ENCODE measurements at regions not wholly inside any gene's neighbourhood (a gene's known extent, or its start where the extent isn't known, plus 50 kb on each side); places are given as distances from the start of the nearest gene placed in this dataset.

DNA sequence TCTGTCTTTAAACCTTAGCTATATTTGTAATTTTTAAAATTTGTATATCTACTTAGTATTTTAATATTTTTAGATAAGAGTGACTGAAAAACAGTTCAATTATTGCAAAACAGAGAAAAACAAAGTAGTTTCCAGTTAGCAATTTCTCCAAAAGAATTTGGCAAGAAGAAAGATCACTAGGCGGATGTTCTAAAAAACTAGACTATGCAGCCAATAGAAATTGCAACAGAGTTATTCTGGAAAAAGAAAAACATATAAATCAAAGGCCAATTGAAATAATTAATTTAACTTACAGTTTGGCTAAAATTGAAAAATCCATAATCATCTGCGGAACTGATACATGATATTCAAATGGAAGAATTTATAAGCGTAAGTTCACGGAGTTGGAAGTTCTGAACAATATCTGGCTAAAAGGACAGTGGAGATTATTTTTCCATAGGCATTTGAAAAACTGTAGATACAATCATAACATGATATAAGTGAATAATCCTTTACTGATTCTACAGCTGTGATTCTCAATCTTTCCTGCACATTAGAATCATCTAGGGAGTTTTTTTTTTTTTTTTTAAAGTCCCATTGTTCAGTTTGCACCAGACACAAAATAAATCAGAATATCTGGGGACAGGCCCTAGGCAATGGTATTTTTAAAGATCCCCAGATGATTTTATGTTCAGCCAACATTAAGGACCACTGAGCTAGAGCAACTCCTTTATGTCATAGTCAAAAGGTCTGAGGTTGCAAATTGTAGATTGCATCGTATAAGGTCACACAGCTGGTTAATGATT lies 605.1 kb upstream of the DAB2 start:
- DNase-seq, result no peak

DNA sequence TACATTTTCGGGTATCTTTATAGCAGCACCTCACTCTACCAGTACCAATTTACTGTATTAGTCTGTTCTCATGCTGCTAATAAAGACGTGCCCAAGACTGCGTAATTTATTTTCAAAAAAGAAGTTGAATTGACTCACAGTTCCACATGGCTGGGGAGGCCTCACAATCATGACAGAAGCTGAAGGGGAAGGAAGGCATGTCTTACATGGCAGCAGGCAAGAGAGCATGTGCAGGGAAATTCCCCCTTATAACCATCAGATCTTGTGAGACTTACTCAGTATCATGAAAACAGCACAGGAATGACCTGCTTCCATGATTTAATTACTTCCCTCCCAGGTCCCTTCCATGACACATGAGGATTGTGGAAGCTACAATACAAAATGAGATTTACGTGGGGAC lies 602.6 kb upstream of the DAB2 start:
- DNase-seq, result no peak

DNA sequence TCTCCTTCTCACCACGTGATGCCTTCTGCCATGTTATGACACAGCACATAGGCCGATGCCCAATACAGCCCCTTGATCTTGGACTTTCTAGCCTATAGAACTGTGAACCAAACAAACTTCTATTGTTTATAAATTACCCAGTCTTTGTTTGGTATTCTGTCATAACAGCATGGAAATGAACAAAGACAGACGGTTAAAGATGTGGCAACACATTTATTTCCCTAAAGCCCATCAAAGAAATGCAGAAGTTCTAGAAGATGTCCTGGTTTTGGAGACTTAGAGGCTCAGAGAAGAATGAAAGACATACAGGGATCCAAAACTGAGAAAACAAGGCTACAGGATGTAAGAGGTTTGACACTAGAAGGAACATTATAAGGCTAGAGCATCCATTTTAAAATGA lies 600.8 kb upstream of the DAB2 start:
- DNase-seq, result no peak

DNA sequence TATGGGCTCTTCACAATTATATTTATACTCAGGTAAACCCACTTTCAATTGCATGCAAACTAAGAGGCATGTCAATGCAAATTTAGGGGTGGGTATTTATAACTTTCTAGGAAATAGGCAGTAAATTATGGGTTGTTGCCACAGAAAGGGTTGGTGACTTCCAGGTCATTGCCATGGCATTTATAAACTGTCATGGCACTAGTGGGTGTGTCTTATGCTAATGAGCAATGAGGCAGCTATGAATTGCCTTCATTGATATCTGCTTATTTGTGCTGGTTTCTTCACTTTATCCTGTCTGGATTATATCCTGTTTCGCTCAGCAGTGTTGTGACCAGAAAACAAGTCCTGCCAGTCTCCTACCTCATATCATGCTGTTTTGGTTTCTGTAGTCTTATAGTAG lies 597.3 kb upstream of the DAB2 start:
- DNase-seq, result no peak

DNA sequence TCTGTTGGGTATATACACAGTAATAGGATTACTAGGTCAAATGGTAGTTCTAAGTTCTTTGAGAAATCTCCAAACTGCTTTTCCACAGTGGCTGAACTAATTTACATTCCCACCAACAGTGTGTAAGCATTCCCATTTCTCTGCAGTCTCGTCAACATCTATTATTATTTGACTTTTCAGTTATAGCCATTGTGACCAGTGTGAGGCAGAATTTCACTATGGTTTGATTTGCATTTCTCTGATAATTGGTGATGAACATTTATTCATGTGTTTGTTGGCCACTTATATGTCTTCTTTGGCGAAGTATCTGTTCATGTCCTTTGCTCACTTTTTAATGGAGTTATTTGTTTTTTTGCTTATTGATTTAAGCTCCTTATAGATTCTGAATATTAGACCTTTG lies 596.2 kb upstream of the DAB2 start:
- no peak for DNase-seq

DNA sequence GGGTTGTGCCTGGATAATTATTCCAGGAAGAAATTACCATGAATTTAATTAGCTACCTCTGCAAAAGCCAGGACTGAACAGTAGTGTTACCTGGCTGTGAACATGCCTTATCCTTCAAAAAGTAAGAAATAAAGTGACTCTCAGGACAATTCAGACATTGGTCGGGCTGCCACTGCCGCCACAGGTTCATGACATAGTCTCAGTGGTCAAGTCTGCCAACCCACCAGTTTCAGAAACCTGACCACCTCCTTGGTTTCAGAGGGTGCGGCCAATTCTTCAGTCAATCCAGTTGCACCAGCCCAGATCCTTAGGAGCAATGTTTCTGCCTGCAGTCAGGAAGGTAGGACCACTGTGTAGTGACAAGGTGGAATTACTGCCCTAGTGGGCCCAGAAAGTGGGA lies 593.1 kb upstream of the DAB2 start:
- no peak for DNase-seq

DNA sequence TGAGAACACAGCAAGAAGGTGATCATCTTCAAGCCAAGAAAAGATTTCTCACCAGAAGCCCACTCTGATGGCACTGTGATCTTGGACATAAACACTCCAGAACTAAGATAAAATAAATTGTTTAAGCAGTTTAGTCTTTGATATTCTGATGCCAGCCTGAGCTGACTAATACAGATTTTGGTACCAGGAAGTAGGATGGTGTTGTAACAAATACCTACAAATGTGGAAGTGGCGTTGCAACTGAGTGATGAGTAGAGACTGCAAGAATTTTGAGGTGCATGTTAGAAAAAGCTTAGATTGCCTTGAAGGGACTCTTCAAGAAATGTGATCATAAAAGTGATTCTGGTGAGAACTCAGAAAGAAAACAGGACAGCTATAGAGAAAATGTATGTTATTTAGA lies 592.4 kb upstream of the DAB2 start:
- no peak for DNase-seq

DNA sequence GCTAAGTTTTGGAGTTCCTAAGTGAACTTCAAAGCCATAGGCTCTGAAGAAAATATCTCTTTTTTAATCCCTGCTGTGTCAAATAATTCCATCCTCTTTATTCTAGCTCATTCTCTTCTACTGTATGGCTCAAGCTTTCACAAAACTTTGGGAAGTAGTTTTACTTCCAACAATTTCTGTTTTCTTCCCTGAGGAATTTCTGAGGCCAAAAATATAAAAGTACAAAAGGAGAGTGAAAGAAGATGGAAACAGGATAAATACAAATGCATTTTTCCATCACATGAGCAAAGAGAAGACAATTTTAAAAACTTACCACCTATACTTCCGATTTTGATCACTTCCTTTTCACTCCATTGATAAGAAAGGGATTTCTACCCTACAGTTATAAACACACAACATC lies 585.7 kb upstream of the DAB2 start:
- DNase-seq, result no peak

DNA sequence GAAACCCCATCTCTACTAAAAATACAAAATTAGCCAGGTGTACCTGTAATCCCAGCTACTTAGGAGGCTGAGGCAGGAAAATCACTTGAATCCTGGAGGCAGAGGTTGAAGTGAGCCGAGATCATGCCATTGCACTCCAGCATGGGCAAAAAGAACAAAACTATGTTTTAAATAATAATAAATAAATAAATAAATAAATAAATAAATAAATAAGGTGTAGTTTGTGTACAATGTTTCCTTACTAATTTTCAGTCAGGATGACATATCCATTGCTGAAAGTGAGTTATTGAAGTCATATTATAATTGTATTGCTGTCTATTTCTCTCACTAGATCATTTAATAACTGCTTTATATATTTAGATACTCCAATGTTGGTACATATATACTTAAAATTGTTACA lies 581.5 kb upstream of the DAB2 start:
- DNase-seq, result no peak

DNA sequence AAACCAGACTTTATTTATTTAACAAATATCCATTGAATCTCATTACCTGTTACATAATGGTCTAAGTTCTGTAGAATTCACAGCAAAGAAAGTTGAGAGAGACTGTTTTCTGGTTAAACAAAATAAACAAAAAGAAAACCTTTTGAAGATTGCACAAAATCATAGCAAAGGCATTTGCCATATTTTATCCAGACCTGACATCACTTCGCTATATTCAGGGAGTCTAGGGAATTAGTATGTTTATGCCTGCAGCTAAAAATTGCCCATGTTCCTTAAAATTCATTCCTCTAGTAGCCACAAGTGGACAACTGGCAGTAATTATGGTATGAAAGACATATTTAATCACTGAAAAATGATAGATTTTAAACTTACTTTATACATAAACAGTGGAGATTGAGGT lies 577.0 kb upstream of the DAB2 start:
- DNase-seq, result no peak

DNA sequence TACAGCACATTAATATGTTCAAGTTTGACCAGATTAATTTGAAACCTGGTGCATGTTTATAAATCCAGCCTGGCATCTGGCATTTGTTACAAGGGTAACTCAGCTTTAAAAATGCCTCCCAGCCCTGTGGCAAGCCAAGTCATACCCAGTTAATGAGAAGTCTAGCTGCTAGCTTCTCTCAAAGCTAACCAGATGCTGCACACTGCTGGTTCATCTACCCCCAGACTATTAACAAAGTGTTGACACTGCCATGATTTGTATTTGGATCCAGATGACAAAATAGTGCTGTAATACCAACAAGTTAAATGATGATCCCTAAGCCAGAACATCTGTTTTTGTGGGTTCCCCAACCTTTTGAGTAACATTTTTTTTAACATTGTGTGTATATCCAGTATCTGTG lies 573.7 kb upstream of the DAB2 start:
- DNase-seq, result no peak

DNA sequence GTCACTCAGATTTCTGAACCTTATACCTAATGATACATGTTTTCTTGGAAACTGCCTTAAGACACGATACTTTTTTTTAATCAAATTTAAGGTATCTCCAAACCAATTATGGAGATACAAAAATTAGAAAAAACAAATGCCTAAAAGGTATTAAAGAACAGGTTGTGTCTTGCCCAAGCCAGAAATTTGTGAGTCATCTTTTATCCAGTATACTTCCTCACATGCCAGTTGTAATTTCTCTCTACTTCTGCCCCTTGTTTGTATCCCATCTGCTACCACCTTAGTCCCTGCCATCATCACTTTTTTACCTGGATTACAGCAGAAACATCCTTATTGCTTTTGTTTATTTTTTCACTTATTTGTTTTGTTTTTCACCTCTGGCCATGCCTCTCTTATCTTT lies 571.2 kb upstream of the DAB2 start:
- DNase-seq, result no peak

DNA sequence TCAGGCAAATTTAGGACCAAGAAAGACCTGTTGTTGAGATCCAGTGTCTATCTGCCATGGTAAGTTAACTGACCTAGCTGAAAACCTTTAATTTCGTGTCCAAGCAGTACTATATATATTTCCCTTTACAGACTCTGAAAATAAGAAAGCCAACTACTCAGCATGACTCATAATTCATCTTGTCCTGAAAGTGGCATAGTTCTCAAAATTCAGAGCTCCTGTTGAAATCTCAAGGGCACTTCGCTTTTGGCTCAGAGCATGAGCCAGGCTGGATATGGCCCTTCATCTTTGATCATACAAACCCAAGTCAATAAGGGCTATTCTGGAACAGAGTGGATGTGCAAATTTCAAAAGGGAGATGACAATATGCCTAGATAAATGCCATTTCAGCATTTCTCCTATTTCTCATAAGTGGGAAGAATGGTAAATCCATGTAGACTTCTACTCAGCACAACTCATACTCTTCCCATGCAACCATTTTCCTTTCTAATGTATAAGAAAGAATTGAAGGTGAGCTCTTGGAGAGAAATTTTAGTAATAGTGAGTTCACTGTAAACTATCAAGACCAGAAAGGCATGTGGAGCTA lies 567.9 kb upstream of the DAB2 start:
- no peak for DNase-seq

DNA sequence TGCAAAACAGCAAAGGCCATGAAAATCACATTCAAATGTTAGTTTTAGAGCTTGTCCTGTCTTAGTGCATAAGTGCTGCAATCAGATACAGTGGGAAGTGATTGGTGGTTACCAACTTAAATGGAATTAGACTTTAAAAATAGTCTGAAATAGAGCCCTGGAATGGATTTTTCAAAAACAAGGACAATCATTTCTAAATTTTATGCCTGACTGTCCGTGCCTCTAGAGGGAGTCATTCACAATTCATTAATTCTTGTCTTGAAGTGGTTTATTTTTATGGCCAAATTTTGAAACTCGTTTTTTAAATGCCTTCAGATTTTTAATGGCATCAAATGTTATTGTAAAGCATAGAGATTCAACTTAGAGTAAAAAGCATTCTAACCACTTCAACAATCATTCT lies 561.8 kb upstream of the DAB2 start:
- no peak for DNase-seq

DNA sequence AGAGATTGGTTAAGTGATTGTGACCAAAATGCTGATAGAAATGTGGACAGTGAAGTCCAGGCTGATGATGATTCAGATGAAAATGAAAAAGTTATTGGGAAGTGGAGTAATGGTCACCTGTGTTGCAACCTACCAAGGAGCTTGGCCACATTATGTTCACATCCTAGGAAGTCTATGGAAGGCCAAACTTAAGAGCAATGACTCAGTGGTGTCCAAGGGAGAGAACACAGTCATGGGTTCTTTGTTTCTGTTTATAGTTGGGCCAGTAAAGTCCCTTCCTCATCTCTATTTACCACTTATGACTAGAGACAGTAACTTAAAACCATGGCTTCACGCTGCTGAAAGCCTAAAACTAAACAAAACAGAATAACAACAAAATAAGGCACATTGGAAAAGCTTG lies 555.3 kb upstream of the DAB2 start:
- no peak for DNase-seq

DNA sequence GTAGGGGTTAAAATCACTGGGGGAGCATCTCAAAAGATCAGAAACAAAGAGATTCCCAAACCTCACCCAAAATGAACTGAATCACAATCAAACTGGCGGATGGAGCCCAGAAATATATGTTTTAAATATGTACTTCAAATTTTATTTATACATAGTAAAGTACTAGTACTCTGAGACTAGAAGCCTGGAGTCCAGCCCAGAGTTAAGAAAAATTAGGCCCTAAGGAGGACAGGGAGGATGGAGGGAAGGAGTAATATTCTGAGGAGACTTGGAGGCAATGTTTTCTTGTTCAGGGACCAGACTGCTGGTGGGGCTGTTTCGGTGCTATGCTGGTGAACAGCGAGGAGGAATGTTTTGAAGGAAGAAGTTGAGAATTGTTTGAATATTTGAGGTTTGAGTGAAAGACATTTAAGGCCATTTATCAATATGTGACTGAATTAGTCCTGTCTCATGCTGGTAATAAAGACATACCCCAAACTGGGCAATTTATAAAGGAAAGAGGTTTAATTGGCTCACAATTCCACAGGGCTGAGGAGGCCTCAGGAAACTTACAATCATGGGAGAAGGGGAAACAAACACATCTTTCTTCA lies 552.4 kb upstream of the DAB2 start:
- DNase-seq, result no peak

DNA sequence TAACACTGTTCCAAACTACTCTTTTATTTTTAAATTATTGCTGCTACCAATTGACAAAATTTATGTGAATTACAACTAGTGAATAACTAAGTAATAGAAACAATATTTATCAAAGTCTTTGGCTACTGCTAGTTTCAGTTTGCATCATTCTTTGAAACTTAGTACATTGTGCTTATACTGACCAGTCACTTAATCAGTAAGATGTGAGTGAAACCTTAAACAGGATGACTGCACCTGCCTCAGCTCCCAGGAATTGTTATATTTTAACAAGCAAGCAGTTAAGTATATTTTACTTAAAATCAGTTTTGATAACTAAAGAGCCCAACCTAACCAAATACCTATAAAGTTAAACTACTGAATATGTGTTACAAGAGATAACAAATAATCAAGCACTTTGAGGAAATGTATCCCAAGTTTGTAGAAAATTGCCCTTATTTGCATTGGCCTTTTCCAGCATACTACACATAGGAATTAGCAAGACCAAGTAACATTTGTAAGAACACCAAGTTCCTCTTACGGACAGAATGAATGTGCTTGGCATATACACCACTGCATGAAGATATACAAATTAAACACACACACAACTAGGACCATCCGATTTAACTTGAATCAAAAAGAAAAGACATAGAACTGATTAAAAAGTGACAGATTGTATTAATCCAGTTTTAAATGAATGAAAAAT lies 545.5 kb upstream of the DAB2 start:
- DNase-seq, result no peak

DNA sequence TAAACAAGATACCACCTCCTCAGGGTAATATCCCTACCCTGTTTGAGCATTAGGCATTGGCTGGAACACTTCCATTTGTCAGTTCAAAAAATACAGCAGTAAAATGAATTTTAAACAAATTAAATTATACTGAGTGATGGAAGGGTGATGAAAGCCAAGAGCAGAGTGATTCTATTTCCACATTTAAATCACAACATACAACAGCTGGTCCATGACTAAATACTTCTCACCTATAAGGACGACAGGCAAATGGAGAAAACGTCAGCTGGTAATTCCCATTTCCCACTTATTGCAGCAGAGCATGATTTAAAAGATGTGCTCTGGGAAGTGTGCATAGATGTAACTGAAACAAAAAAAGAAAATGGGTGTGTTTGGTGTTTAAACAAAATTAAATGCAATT lies 543.6 kb upstream of the DAB2 start:
- no peak for DNase-seq

DNA sequence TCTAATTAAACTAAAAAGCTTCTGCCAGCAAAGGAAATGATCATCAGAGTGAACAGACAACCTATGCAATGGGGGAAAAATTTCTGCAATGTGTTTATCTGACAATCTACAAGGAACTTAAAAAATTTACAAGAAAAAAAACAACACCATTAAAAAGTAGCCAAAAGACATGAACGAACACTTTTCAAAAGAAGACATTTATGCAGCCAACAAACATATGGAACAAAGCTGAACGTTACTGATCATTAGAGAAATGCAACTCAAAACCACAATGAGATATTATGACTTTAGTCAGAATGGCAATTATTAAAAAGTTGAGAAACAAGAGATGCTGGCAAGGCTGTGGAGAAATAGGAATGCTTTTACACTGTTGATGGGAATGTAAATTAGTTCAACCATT lies 530.4 kb upstream of the DAB2 start:
- DNase-seq, result no peak

DNA sequence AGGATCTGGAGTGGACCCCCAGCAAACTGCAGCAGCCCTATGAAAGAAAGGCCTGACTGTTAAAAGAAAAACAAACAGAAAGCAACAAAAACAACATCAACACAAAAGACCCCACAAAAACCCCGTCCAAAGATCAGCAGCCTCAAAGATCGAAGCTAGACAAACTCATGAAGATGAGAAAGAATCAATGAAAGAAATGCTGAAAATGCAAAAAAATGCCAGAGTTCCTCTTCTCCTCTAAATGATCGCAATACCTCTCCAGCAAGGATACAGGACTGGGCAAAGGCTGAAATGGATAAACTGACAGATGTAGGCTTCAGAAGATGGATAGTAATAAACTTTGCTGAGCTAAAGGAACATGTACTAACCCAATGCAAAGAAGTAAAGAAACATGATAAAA lies 526.3 kb upstream of the DAB2 start:
- no peak for DNase-seq

DNA sequence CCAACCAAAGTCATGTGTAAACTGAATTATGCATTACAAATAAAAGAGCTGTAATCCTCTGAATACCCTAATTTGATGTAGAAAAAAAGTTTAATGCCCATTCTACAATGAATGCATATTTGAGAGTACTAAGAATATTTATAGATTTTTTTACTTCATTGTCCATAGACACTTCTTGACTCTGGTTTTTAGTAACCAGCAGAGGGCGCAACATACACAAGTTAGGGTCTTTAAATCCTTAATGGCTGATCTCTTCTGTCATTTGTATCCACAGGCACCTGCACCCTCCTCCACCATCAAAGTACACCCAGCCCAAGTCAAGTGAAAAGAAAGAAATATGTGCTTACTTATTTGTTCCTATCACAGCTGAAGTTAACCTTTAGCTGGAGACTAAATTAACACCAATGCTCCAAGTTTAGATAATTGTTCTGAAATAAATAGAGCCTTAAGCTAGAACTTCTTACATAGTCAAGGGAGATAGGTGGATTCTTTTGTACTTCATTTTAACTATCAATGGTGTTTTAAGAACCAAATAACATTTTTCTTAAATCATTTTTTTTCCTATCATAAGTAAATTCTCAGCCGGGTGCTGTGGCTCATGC lies 524.2 kb upstream of the DAB2 start:
- DNase-seq, result peak; percentile 26

DNA sequence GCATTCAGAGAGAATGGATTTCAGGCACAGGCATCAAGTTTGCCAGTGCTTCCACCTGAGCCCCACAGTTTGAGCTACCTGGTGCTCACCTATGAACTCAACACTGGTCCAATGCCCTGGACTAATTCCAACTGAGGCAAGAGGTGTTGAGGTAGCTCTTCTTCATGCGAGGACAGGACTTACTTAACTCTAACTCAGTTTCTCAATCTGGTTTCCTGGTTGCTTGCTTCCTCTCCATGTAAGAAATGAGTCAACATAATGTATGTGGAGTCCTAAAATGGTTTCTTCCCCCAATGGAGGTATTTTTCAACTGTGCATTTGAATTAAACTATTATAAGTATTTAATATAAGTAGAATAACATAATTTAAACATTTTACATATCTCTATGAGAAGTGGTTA lies 523.6 kb upstream of the DAB2 start:
- no peak for DNase-seq

DNA sequence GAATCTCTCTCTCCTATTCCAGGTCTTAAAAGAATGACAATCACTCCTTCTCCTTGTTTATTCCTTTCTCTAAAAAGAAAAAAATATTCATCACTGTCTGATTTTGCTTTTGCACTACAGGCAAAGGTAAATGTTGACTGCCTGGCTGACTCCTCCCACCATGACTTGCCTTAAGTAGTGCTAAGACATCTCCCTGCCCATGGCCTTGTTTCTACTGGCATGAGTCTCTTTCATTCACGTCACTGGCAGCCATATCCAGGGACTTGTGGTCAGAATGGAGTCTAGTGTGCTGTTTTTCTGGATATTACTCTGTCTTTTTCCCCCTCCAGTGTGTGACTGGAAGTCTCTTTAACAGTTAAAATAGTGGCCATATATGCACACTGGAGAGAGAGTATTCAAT lies 522.9 kb upstream of the DAB2 start:
- no peak for DNase-seq

All from NCI-H1092 treated with DMSO at 0.1 percent for 48 hours (cell line).